Endothelial cell of umbilical vein (primary cell): ENCODE measurements at regions not wholly inside any gene's neighbourhood (a gene's known extent, or its start where the extent isn't known, plus 50 kb on each side); places are given as distances from the start of the nearest gene placed in this dataset.

Experiments used
- CTCF ChIP-seq, 2 donors: IDR thresholded peaks; 1 replicate in 1 of 2; 2 replicates in 1 of 2; pipeline ENCODE4 v1.5.1; 2011; ENCODE audit warnings: low read length in 2 of 2, mild to moderate bottlenecking in 2 of 2, moderate library complexity in 2 of 2, control low read depth in 1 of 2, inconsistent platforms in 1 of 2, low read depth in 1 of 2; ENCODE audit not compliant: insufficient read depth in 1 of 2; ENCODE audit errors: extremely low read depth in 1 of 2
- GATA2 ChIP-seq: IDR thresholded peaks from 2 replicates; pipeline ENCODE4 v1.7.0; 2011; ENCODE audit warnings: low read depth, mild to moderate bottlenecking, moderate library complexity, mixed read lengths, low read length; ENCODE audit not compliant: insufficient read length, insufficient read depth
- MAX ChIP-seq: IDR thresholded peaks from 2 replicates; pipeline ENCODE4 v1.6.1; 2011; ENCODE audit not compliant: insufficient read depth, insufficient read length
- POLR2AphosphoS5 ChIP-seq: IDR thresholded peaks from 2 replicates; pipeline ENCODE4 v1.6.1; 2012; ENCODE audit warnings: low read depth, mild to moderate bottlenecking, control low read depth, low read length, moderate library complexity; ENCODE audit not compliant: insufficient read depth

DNA sequence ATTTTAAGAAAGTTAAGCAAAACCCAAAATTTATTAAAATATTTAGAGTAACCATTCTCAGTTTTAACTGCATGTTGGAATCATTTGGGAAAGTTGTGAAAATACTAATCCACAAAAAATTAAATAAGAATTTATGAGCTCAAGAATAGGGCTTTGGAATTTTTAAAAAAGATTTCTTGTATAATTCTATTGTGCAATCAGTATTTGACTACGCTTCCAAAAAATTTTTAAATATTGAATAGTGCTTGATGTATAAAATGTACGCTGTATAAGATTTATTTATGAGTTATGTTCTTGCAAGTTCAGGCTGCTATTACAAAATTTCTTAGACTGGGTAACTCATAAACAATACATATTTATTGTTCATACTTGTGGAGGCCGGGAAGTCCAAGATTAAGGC is 571.7 kb downstream of the MMUT start:
- no peak for TF ChIP-seq MAX
- no peak for TF ChIP-seq POLR2AphosphoS5
- no peak for TF ChIP-seq CTCF (IDR thresholded peaks at IDR 0.05; ENCODE audit: extremely low read depth in 1 of 2, insufficient read depth in 1 of 2, low read depth in 1 of 2, low read length in 2 of 2)
- TF ChIP-seq GATA2: no peak
